ENCODE measurements at regions not wholly inside any gene's neighbourhood (a gene's known extent, or its start where the extent isn't known, plus 50 kb on each side); places are given as distances from the start of the nearest gene placed in this dataset.

GRCh38 chr12:105823810-105824209 lies 314.9 kb downstream of the NUAK1 start:
- no peak for DNase-seq (ENCODE audit: low read depth)
- H3K4me3 ChIP-seq (ENCODE audit: low read depth, low read length): no peak overlapping the region
- CTCF ChIA-PET: no interaction called here
- no peak for TF ChIP-seq CTCF (IDR thresholded peaks at IDR 0.05; ENCODE audit: insufficient read depth, low read depth, low read length)
- H3K27me3 ChIP-seq (ENCODE audit: control insufficient read depth, insufficient read depth, low read length): no peaks in the 10 kb centered on the region
- POLR2A ChIA-PET: no interaction called here
- no peaks in the 10 kb centered on the region for H3K36me3 ChIP-seq (ENCODE audit: control insufficient read depth, insufficient read depth, low read length)

GRCh38 chr12:105825141-105825540 lies 313.6 kb downstream of the NUAK1 start:
- no peak for DNase-seq (ENCODE audit: low read depth)
- no peak for TF ChIP-seq CTCF (IDR thresholded peaks at IDR 0.05; ENCODE audit: insufficient read depth, low read depth, low read length)
- no peaks in the 10 kb centered on the region for H3K36me3 ChIP-seq (ENCODE audit: control insufficient read depth, insufficient read depth, low read length)
- ChIA-PET CTCF (interaction anchor here (0.8 kb wide), 1 partner anchor 13 kb away, joined by 3 read pairs; no protein-coding TSS in a partner anchor), POLR2A (no interaction called here)
- no peak overlapping the region for H3K4me3 ChIP-seq (ENCODE audit: low read depth, low read length)
- H3K27me3 ChIP-seq (ENCODE audit: control insufficient read depth, insufficient read depth, low read length): no peaks in the 10 kb centered on the region

- no peak for TF ChIP-seq CTCF (IDR thresholded peaks at IDR 0.05; ENCODE audit: insufficient read depth, low read depth, low read length)
- H3K27me3 ChIP-seq (ENCODE audit: control insufficient read depth, insufficient read depth, low read length): no peaks in the 10 kb centered on the region
- no peak overlapping the region for H3K4me3 ChIP-seq (ENCODE audit: low read depth, low read length)
- POLR2A ChIA-PET: no interaction called here
- DNase-seq (ENCODE audit: low read depth): no peak
- H3K36me3 ChIP-seq (ENCODE audit: control insufficient read depth, insufficient read depth, low read length): no peaks in the 10 kb centered on the region
- CTCF ChIA-PET: interaction anchor here (0.6 kb wide), 1 partner anchor 283 kb away, joined by 3 read pairs; no protein-coding TSS in a partner anchor
Observed at GRCh38 chr12:105831372-105831771, 307.4 kb downstream of the NUAK1 start.

DNA sequence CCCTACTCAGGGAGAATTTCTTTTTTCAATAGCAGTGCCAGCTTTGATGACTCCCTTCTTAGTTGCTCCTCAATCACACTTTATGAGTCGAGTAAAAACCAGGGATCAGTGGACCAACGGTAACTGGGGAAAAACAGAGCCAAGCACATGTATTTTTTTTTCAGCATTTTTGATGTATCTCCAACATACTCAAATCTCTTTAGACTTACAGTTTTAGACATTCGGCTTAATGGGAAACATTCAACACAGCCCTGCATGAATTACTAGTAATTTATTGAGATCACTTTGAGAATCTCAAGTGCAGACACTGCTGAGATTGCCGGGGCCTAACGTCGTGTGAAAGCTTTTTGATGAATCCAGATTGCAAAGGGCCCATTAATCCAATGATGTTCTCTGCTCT lies 306.7 kb downstream of the NUAK1 start:
- no peak for TF ChIP-seq CTCF (IDR thresholded peaks at IDR 0.05; ENCODE audit: insufficient read depth, low read depth, low read length)
- ChIA-PET CTCF (no interaction called here), POLR2A (no interaction called here)

DNA sequence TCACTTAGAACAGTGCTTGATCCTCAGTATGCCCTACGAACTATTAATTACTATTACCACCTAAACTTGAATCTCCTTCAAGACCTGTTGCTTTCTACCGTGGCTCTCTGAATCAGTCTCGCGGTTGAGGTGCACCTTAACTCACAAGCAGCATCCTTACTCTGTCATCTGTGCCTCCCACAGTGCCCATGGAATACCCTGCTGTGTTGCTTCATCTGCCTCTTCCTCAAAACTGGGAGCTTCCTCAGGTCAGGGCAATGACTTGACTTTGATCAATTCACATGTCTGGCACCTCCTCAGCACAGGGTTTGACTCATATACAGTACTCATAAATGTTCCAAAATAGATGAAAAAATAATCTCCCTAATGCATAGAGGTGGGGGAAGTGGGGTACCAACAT lies 305.9 kb downstream of the NUAK1 start:
- Histone ChIP-seq H3K4me3 (ENCODE audit: low read depth, low read length) (no peak overlapping the region), H3K36me3 (ENCODE audit: control insufficient read depth, insufficient read depth, low read length) (no peaks in the 10 kb centered on the region), H3K27me3 (ENCODE audit: control insufficient read depth, insufficient read depth, low read length) (no peaks in the 10 kb centered on the region)
- POLR2A ChIA-PET: no interaction called here
- DNase-seq (ENCODE audit: low read depth): no peak
- CTCF ChIA-PET: interaction anchor here (0.9 kb wide), 1 partner anchor 16 kb away, joined by 3 read pairs; no protein-coding TSS in a partner anchor
- TF ChIP-seq CTCF (IDR thresholded peaks at IDR 0.05; ENCODE audit: insufficient read depth, low read depth, low read length): no peak

More for the DNA sequence above, 306.7 kb downstream of the NUAK1 start:
- H3K4me3 ChIP-seq (ENCODE audit: low read depth, low read length): no peak overlapping the region
- no peaks in the 10 kb centered on the region for H3K36me3 ChIP-seq (ENCODE audit: control insufficient read depth, insufficient read depth, low read length)
- no peaks in the 10 kb centered on the region for H3K27me3 ChIP-seq (ENCODE audit: control insufficient read depth, insufficient read depth, low read length)
- no peak for DNase-seq (ENCODE audit: low read depth)
